ENCODE measurements at regions not wholly inside any gene's neighbourhood (a gene's known extent, or its start where the extent isn't known, plus 50 kb on each side); places are given as distances from the start of the nearest gene placed in this dataset.

- no peak for TF ChIP-seq CTCF (IDR thresholded peaks at IDR 0.05; ENCODE audit: low read length)
- TF ChIP-seq EZH2phosphoT487 (IDR thresholded peaks at IDR 0.05; ENCODE audit: low read length): no peak
- TF ChIP-seq EZH2 (optimal IDR thresholded peaks at IDR 0.05; ENCODE audit: low read depth, low read length): no peak
Observed at GRCh38 chr4:189530848-189531247, 409.8 kb upstream of the FRG1 start.
